COR-L47 (cell line): ENCODE measurements at regions not wholly inside any gene's neighbourhood (a gene's known extent, or its start where the extent isn't known, plus 50 kb on each side); places are given as distances from the start of the nearest gene placed in this dataset.
"Not testable (repeated sequence)": the region's sequence is repeated elsewhere in the genome, so short reads cannot be mapped to it uniquely, and the experiment has no call there.

ENCODE experiments used
- DNase-seq: peaks from one replicate; lab custom pipeline; 2025; lab: John Stamatoyannopoulos, UW

- no peak for DNase-seq
These were observed 97.9 kb upstream of the GALNT15 start for GRCh38 chr3:16076564-16076963.

- DNase-seq, result not testable (repeated sequence)
These were observed 97.3 kb upstream of the GALNT15 start for GRCh38 chr3:16077146-16077545.

- not testable (repeated sequence) for DNase-seq
These were observed 96.8 kb upstream of the GALNT15 start for GRCh38 chr3:16077681-16078080.

- DNase-seq, result no peak
These were observed 95.0 kb upstream of the GALNT15 start for GRCh38 chr3:16079519-16079918.

GRCh38 chr3:16081661-16082060 is 92.8 kb upstream of the GALNT15 start:
- no peak for DNase-seq

- no peak for DNase-seq
These were observed 89.6 kb upstream of the GALNT15 start for GRCh38 chr3:16084887-16085286.

- DNase-seq, result no peak
These were observed 89.1 kb upstream of the GALNT15 start for GRCh38 chr3:16085410-16085809.

- DNase-seq, result no peak
These were observed 88.4 kb upstream of the GALNT15 start for GRCh38 chr3:16085884-16086608.

- no peak for DNase-seq
These were observed 87.8 kb upstream of the GALNT15 start for GRCh38 chr3:16086690-16087089.

GRCh38 chr3:16088496-16088895 is 86.0 kb upstream of the GALNT15 start:
- no peak for DNase-seq

GRCh38 chr3:16089521-16089920 is 85.0 kb upstream of the GALNT15 start:
- no peak for DNase-seq

GRCh38 chr3:16090024-16090423 is 84.5 kb upstream of the GALNT15 start:
- no peak for DNase-seq

GRCh38 chr3:16090706-16091105 is 83.8 kb upstream of the GALNT15 start:
- DNase-seq, result no peak

GRCh38 chr3:16092923-16093322 is 81.6 kb upstream of the GALNT15 start:
- no peak for DNase-seq

- DNase-seq, result no peak
These were observed 72.9 kb upstream of the GALNT15 start for GRCh38 chr3:16101295-16102186.

GRCh38 chr3:16102187-16102561 is 72.3 kb upstream of the GALNT15 start:
- DNase-seq, result no peak

- no peak for DNase-seq
These were observed 71.5 kb upstream of the GALNT15 start for GRCh38 chr3:16102905-16103364.

GRCh38 chr3:16103472-16103871 is 71.0 kb upstream of the GALNT15 start:
- no peak for DNase-seq

GRCh38 chr3:16104156-16104555 is 70.3 kb upstream of the GALNT15 start:
- DNase-seq, result no peak

- no peak for DNase-seq
These were observed 68.4 kb upstream of the GALNT15 start for GRCh38 chr3:16106050-16106449.

GRCh38 chr3:16108424-16108823 is 66.1 kb upstream of the GALNT15 start:
- no peak for DNase-seq

- no peak for DNase-seq
These were observed 64.6 kb upstream of the GALNT15 start for GRCh38 chr3:16109929-16110328.

GRCh38 chr3:16112910-16113504 is 61.5 kb upstream of the GALNT15 start:
- no peak for DNase-seq
